ENCODE measurements at regions not wholly inside any gene's neighbourhood (a gene's known extent, or its start where the extent isn't known, plus 50 kb on each side); places are given as distances from the start of the nearest gene placed in this dataset.

GRCh38 chr10:128981251-128981650 is 485.8 kb upstream of the MGMT start:
- Histone ChIP-seq H3K9me3 (ENCODE audit: control insufficient read depth in 1 of 2, insufficient read depth in 1 of 2, low read depth in 1 of 2, low read length in 2 of 2) (no peaks in the 10 kb centered on the region; a peak in 2 of 4 replicates), H3K9me2 (ENCODE audit: insufficient read depth) (no peaks in the 10 kb centered on the region), H2AFZ (ENCODE audit: low read depth, low read length, poor library complexity, severe bottlenecking) (no peak overlapping the region), H3K4me1 (ENCODE audit: control insufficient read depth in 1 of 2, insufficient read depth in 2 of 2, low read length in 2 of 2) (no peaks in the 10 kb centered on the region), H4K20me1 (ENCODE audit: insufficient read depth) (no peaks in the 10 kb centered on the region), H3K4me2 (ENCODE audit: low read length) (no peak overlapping the region), H3K27ac (ENCODE audit: low read depth, low read length) (no peak overlapping the region), H3K36me3 (ENCODE audit: control insufficient read depth in 1 of 2, insufficient read depth in 2 of 2, low read length in 2 of 2) (no peaks in the 10 kb centered on the region), H3K4me3 (replicated peaks in 1 of 2; ENCODE audit: low read depth in 1 of 2, low read length in 2 of 2) (no peak overlapping the region), H3K79me2 (ENCODE audit: insufficient read depth, low read length) (no peaks in the 10 kb centered on the region), H3K27me3 (ENCODE audit: insufficient read depth, low read length) (no peaks in the 10 kb centered on the region), H3K9ac (ENCODE audit: low read length) (no peak overlapping the region)
- intact Hi-C loops (cut with micrococcal nuclease), result no loop called here
- ChIA-PET CTCF (no interaction called here), RAD21 (ENCODE audit: low non-redundant PET in 1 of 2, low total read pairs in 2 of 2, uncharacterized antibody in 2 of 2, unreplicated experiment in 2 of 2) (no interaction called here), POLR2A (no interaction called here)
- TF ChIP-seq JUND (IDR thresholded peaks at IDR 0.05) (no peak), MAX (IDR thresholded peaks at IDR 0.05) (no peak), CBX3 (IDR thresholded peaks at IDR 0.05; ENCODE audit: low read depth) (no peak), RAD21 (IDR thresholded peaks at IDR 0.05; ENCODE audit: low read depth) (no peak)
- TF ChIP-seq, protein P1, sequence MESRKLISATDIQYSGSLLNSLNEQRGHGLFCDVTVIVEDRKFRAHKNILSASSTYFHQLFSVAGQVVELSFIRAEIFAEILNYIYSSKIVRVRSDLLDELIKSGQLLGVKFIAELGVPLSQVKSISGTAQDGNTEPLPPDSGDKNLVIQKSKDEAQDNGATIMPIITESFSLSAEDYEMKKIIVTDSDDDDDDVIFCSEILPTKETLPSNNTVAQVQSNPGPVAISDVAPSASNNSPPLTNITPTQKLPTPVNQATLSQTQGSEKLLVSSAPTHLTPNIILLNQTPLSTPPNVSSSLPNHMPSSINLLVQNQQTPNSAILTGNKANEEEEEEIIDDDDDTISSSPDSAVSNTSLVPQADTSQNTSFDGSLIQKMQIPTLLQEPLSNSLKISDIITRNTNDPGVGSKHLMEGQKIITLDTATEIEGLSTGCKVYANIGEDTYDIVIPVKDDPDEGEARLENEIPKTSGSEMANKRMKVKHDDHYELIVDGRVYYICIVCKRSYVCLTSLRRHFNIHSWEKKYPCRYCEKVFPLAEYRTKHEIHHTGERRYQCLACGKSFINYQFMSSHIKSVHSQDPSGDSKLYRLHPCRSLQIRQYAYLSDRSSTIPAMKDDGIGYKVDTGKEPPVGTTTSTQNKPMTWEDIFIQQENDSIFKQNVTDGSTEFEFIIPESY (IDR thresholded peaks at IDR 0.05; ENCODE audit: extremely low read depth, insufficient replicate concordance, low read length), result no peak
- no peak for ATAC-seq
- no peak for DNase-seq (ENCODE audit: low read depth, low spot score)
- no TSS peak for BruUV-seq (replicated peaks)

GRCh38 chr10:128981881-128982615 is 485.0 kb upstream of the MGMT start:
- RAD21 ChIA-PET (ENCODE audit: low non-redundant PET in 1 of 2, low total read pairs in 2 of 2, uncharacterized antibody in 2 of 2, unreplicated experiment in 2 of 2), result no interaction called here
- Histone ChIP-seq H3K4me3 (replicated peaks in 1 of 2; ENCODE audit: low read depth in 1 of 2, low read length in 2 of 2) (no peak overlapping the region), H3K27ac (ENCODE audit: low read depth, low read length) (no peak overlapping the region), H3K4me1 (ENCODE audit: control insufficient read depth in 1 of 2, insufficient read depth in 2 of 2, low read length in 2 of 2) (no peaks in the 10 kb centered on the region), H3K9me2 (ENCODE audit: insufficient read depth) (no peaks in the 10 kb centered on the region), H3K9me3 (ENCODE audit: control insufficient read depth in 1 of 2, insufficient read depth in 1 of 2, low read depth in 1 of 2, low read length in 2 of 2) (no peaks in the 10 kb centered on the region; a peak in 2 of 4 replicates), H3K79me2 (ENCODE audit: insufficient read depth, low read length) (no peaks in the 10 kb centered on the region), H2AFZ (ENCODE audit: low read depth, low read length, poor library complexity, severe bottlenecking) (no peak overlapping the region), H3K27me3 (ENCODE audit: insufficient read depth, low read length) (no peaks in the 10 kb centered on the region), H3K36me3 (ENCODE audit: control insufficient read depth in 1 of 2, insufficient read depth in 2 of 2, low read length in 2 of 2) (no peaks in the 10 kb centered on the region), H3K9ac (ENCODE audit: low read length) (no peak overlapping the region), H3K4me2 (ENCODE audit: low read length) (no peak overlapping the region), H4K20me1 (ENCODE audit: insufficient read depth) (no peaks in the 10 kb centered on the region)
- intact Hi-C loops (cut with micrococcal nuclease), result no loop called here
- BruUV-seq (replicated peaks), result no TSS peak
- DNase-seq (ENCODE audit: low read depth, low spot score) (no peak), ATAC-seq (no peak)
- POLR2A ChIA-PET, result no interaction called here
- CTCF ChIA-PET, result no interaction called here
- no peak for TF ChIP-seq EGR1 (IDR thresholded peaks at IDR 0.05; ENCODE audit: low read depth)
- no peak for TF ChIP-seq YY1 (IDR thresholded peaks at IDR 0.05; ENCODE audit: extremely low read depth, insufficient replicate concordance, low read depth, low read length)
- TF ChIP-seq SP1 (IDR thresholded peaks at IDR 0.05; ENCODE audit: low read depth), result no peak
- no peak for TF ChIP-seq SRF (IDR thresholded peaks at IDR 0.05; ENCODE audit: low read depth)
- no peak for TF ChIP-seq EZH2phosphoT487 (IDR thresholded peaks at IDR 0.05; ENCODE audit: borderline replicate concordance)
- no peak for TF ChIP-seq POLR2A (IDR thresholded peaks at IDR 0.05; ENCODE audit: borderline replicate concordance, extremely low read depth, insufficient read depth, insufficient read length)
- no peak for TF ChIP-seq MAX (IDR thresholded peaks at IDR 0.05)
- TF ChIP-seq, protein P2, sequence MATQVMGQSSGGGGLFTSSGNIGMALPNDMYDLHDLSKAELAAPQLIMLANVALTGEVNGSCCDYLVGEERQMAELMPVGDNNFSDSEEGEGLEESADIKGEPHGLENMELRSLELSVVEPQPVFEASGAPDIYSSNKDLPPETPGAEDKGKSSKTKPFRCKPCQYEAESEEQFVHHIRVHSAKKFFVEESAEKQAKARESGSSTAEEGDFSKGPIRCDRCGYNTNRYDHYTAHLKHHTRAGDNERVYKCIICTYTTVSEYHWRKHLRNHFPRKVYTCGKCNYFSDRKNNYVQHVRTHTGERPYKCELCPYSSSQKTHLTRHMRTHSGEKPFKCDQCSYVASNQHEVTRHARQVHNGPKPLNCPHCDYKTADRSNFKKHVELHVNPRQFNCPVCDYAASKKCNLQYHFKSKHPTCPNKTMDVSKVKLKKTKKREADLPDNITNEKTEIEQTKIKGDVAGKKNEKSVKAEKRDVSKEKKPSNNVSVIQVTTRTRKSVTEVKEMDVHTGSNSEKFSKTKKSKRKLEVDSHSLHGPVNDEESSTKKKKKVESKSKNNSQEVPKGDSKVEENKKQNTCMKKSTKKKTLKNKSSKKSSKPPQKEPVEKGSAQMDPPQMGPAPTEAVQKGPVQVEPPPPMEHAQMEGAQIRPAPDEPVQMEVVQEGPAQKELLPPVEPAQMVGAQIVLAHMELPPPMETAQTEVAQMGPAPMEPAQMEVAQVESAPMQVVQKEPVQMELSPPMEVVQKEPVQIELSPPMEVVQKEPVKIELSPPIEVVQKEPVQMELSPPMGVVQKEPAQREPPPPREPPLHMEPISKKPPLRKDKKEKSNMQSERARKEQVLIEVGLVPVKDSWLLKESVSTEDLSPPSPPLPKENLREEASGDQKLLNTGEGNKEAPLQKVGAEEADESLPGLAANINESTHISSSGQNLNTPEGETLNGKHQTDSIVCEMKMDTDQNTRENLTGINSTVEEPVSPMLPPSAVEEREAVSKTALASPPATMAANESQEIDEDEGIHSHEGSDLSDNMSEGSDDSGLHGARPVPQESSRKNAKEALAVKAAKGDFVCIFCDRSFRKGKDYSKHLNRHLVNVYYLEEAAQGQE (IDR thresholded peaks at IDR 0.05; ENCODE audit: low read depth), result no peak
- TF ChIP-seq JUND (IDR thresholded peaks at IDR 0.05), result no peak
- no peak for TF ChIP-seq ZNF274 (IDR thresholded peaks at IDR 0.05; ENCODE audit: low read depth, low read length)
- TF ChIP-seq ZFX (IDR thresholded peaks at IDR 0.05), result no peak
